ENCODE measurements at regions not wholly inside any gene's neighbourhood (a gene's known extent, or its start where the extent isn't known, plus 50 kb on each side); places are given as distances from the start of the nearest gene placed in this dataset.

DNA sequence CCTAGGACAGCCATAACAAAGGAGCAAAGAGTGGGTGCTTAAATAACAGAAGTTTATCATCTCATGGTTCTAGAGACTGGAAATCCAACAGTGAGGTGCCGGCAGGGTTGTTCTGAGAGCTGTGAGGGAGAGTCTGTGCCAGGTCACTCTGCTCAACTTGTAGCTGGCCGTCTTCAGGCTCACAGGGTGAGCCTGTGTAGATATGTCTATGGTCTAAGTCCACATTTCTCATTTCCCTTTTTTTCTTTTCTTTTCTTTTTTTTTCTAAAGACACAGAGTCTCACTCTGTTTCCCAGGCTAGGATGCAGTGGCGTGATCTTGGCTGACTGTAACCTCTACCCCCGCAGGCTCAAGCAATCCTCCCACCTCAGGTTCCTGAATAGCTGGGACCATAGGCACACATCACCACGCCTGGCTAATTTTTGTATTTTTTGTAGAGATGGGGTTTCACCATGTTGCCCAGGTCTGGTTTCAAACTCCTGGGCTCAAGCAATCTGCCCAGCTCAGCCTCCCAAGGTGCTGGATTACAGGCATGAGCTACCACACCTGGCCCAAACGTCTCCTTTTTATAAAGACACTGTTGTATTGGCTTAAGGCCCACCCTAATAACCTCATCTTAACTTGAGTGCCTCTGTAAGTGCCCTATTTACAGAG is 142.2 kb downstream of the SP3 start:
- H3K27ac ChIP-seq = no peak overlapping the region
- ChIA-PET POLR2A (ENCODE audit: low non-redundant PET) (no interaction called here), CTCF (interaction anchor here (1.0 kb wide), 1 partner anchor 14 kb away, joined by 3 read pairs; no protein-coding TSS in a partner anchor)
- no peak for DNase-seq (ENCODE audit: low spot score)
- TF ChIP-seq, protein P1, sequence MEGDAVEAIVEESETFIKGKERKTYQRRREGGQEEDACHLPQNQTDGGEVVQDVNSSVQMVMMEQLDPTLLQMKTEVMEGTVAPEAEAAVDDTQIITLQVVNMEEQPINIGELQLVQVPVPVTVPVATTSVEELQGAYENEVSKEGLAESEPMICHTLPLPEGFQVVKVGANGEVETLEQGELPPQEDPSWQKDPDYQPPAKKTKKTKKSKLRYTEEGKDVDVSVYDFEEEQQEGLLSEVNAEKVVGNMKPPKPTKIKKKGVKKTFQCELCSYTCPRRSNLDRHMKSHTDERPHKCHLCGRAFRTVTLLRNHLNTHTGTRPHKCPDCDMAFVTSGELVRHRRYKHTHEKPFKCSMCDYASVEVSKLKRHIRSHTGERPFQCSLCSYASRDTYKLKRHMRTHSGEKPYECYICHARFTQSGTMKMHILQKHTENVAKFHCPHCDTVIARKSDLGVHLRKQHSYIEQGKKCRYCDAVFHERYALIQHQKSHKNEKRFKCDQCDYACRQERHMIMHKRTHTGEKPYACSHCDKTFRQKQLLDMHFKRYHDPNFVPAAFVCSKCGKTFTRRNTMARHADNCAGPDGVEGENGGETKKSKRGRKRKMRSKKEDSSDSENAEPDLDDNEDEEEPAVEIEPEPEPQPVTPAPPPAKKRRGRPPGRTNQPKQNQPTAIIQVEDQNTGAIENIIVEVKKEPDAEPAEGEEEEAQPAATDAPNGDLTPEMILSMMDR (conservative IDR thresholded peaks at IDR 0.05; ENCODE audit: low read depth) = no peak

DNA sequence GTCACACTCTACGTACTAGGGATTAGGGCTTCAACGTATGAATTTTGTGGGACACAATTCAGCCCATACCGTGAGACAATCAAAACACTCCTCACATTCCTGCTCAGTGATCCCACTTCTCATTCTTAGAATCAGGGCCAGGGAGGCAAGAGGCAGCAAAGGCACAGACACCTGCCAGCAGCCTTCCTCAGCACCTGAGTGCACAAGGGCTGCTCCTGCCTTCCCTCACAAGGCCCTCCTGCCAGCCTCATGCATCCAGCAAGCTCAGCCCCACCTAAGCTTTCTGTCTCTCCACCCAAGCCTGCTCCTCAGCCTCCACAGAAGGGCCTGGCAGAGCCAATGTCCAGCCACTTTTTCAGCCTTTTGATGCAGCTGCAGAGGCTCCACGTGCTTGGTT is 141.6 kb downstream of the SP3 start:
- CTCF ChIA-PET = no interaction called here
- DNase-seq (ENCODE audit: low spot score) = no peak
- POLR2A ChIA-PET (ENCODE audit: low non-redundant PET) = no interaction called here
- H3K27ac ChIP-seq = no peak overlapping the region
- TF ChIP-seq, protein P1 (conservative IDR thresholded peaks at IDR 0.05; ENCODE audit: low read depth) = no peak

DNA sequence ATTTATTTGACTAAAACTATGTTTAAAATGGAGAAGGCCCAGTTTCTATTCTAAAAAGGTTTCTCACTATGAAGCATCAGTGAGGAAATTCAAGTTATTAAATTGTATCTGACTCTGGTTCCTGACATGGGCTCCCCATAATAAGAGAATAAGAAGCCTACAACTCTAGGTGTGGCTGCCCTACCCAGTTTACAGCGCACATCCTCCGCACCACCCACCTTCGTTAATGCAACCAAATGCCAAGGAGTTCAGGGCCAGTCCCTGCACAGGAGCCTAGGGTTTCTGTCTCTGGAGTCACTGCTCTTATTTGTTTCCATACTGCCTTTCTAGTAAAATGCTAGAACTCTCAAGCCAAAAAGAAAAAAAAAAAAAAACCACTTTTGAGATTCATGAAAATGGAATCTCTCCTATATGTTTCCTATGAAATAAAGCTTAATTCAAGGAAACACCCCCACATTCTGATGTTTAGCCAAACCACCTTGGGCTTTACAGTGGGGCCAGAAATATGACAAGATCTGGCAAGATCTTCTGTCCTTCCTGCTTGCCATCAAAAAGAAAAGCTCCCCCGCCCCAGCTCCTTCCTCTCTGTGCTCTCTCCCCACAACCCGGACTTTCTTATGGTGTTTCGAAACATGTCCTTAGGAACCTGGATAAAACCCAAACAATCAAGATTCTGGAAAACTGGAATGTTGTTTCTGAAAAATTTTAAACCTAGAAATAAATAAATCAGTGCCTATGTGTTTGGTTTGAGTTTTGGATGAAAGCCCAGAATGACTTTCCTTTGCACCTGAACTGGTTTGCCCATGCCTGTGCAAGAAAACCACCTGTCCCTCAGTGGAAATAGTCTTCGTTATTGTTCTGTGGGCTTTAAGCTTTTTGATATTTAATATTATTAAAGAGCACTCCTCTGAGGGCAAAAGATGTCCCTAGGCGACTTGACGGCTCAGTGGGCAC is 136.7 kb downstream of the SP3 start:
- DNase-seq (ENCODE audit: low spot score) = no peak
- ChIA-PET CTCF (interaction anchor here (0.6 to 1.2 kb wide), 4 partner anchors 46 to 425 kb away, joined by 3 to 8 read pairs (median 6); no protein-coding TSS in a partner anchor), POLR2A (ENCODE audit: low non-redundant PET) (no interaction called here)
- peak overlapping the region; percentile 41 for H3K27ac ChIP-seq
- TF ChIP-seq, protein P1 (conservative IDR thresholded peaks at IDR 0.05; ENCODE audit: low read depth) = no peak

DNA sequence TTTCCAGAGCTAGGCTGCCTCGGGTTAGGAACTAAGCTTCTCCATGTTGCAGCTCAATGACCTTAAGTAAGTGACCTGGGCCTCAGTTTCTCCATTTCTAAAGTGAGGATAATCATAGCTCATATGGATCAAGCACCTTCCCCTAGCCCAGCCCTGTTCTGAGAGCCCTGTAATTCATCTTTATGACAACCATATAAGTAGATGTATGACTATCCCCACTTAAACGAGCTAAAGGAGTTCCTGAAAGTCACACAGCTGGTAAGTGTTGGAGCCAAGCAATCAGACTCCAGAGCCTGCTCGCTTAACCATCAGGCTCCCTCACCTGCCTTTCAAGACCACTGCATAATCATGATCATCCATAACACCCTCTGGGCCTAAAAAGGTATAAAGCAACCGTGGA is 135.4 kb downstream of the SP3 start:
- POLR2A ChIA-PET (ENCODE audit: low non-redundant PET) = no interaction called here
- CTCF ChIA-PET = no interaction called here
- TF ChIP-seq, protein P1 (conservative IDR thresholded peaks at IDR 0.05; ENCODE audit: low read depth) = no peak
- no peak overlapping the region for H3K27ac ChIP-seq
- no peak for DNase-seq (ENCODE audit: low spot score)

DNA sequence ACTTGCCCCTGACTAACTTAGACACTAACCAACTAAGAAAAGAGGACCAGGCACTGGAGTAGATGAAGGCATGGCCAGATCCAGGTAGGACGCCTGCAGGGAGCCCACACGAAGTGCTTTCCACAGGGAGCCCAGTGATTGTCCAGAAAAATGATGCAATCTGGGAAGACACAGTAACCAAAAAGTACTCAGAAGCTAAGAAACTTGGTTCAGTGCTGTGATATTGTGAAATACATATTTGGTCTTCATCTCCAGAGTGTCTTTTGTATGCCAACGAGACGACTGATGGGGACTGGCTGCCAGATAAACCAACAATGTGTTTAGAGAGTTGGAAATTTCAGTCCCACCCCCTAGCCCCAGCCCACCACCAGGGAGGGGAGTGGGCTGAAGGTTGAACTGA is 135.0 kb downstream of the SP3 start:
- H3K27ac ChIP-seq = no peak overlapping the region
- no peak for DNase-seq (ENCODE audit: low spot score)
- ChIA-PET CTCF (no interaction called here), POLR2A (ENCODE audit: low non-redundant PET) (no interaction called here)
- TF ChIP-seq, protein P1 (conservative IDR thresholded peaks at IDR 0.05; ENCODE audit: low read depth) = no peak

DNA sequence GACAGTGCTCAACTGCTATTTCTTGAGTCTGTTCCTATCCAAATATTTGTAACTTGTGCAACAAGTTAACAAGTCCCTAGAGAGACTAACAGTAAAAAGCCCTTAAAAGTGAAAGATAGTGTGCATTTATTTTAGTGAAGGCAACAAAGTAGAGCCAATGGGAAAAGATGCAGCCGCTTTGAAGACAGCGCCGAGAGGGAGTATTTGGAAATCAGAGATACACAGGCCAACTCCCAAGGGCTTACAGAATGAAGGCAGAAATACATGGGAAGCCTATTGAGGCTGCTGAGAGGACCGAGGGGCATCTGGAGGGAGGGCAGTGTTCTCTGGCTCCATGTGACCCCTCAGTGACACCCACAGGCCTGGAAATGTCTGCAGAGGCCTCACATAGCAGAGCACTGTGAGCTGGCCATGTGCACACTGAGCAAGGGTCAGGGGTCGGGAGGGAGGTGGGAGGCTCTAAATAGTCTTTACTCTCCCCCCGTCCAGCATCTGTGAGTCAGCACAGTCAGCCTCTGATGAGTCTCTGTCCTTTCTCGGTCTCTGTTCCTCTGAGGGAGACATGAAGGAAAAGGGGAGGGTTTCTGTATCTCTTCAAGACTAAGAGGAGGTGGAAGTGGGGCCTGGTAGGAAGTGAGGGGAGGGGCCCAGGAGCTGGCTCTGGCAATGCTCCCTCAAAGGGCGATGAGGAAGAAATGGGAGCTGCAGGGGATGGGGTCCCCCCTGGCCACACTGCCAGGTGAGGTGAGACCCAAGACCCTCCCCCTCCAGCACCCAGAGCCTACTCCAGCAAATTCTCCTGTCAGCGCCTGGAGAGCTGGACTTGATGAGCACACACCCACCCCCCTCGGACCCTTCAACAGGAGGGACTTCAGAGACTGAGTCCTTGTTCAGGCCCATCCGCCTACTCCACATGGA is 133.6 kb downstream of the SP3 start:
- DNase-seq (ENCODE audit: low spot score) = no peak
- H3K27ac ChIP-seq = no peak overlapping the region
- ChIA-PET CTCF (no interaction called here), POLR2A (ENCODE audit: low non-redundant PET) (no interaction called here)
- TF ChIP-seq, protein P1 (conservative IDR thresholded peaks at IDR 0.05; ENCODE audit: low read depth) = no peak
